Esophagus squamous epithelium (tissue), 4 donors: ENCODE measurements at regions not wholly inside any gene's neighbourhood (a gene's known extent, or its start where the extent isn't known, plus 50 kb on each side); places are given as distances from the start of the nearest gene placed in this dataset.

ENCODE experiments used
- CTCF ChIP-seq, 6 experiments: fragments of 450-650 bp in 4 of 6; fragments of 200-600 bp in 2 of 6; sonication (generic) in 2 of 6; IDR thresholded peaks; one replicate each; pipeline ENCODE4 v1.5.1; 2016 to 2019; ENCODE audit warnings: antibody characterized with exemption in 6 of 6, mild to moderate bottlenecking in 4 of 6, moderate library complexity in 4 of 6
- POLR2A ChIP-seq, 4 donors: fragments of 450-650 bp; IDR thresholded peaks; one replicate each; pipeline ENCODE4 v1.6.1; 2017; ENCODE audit warnings: antibody characterized with exemption in 4 of 4, mild to moderate bottlenecking in 4 of 4, moderate library complexity in 3 of 4

DNA sequence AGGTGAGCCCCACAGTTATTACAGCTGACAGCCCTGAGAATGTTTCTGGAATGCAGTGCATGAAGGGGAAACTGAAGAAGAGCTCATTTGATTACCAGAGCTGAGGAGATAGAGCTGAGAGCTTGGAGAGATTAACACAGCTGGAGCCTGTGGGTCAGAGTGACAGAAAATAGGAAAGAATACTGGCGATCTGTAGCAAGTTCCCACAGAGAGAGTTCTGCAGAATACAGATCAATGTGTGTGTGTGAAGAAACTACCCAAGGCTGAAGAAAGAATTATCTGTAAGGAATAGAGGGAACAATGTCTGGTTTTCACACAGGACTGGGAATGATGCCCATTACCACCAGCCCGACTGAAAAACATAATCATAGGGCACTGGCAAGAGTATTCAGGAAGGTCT, 103.6 kb upstream of the SNX7 start:
- TF ChIP-seq POLR2A (IDR thresholded peaks at IDR 0.05), result no peak
- TF ChIP-seq CTCF (IDR thresholded peaks at IDR 0.05), result no peak
